ENCODE measurements at regions not wholly inside any gene's neighbourhood (a gene's known extent, or its start where the extent isn't known, plus 50 kb on each side); places are given as distances from the start of the nearest gene placed in this dataset.

DNA sequence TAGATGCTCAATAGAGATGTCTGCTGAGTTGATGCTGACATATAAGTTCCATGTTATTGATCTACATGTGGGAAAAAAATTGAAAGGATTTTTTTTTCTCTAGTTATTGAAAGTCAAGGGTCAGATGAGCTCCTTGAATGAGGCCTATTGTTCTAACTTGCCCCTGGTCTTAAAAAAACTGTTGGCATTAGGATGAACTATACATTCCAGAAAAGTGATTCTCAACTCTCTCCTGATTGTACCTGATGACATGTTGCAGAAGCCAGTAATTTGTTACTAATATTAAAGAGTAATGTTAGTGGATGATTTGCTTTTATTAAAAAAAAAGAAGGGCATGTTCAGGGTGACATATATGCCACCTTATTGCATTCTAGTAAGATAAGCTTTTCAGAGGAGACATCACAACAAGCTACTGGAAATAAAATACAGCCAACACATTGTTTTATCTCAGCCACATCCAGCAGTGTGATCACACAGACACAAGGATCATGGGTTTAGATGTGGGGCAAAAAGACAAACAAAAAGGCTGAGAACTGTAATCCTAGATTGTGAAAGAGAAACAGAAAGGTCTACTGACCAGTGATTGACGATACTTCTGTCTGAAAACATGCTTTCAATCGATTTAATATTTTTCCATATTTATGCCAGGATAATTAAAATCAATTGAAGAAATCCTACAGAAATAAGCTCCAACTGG is 1314.1 kb upstream of the C9orf72 start:
- Histone ChIP-seq H3K9me3 (ENCODE audit: control insufficient read depth, insufficient read depth, low read length) (no peaks in the 10 kb centered on the region), H3K27me3 (ENCODE audit: control insufficient read depth, insufficient read depth, low read length) (no peaks in the 10 kb centered on the region), H3K36me3 (ENCODE audit: control insufficient read depth, insufficient read depth, low read length) (no peaks in the 10 kb centered on the region), H3K4me3 (ENCODE audit: low read length) (no peak overlapping the region), H3K27ac (ENCODE audit: low read length) (no peak overlapping the region), H3K4me1 (ENCODE audit: control insufficient read depth, insufficient read depth, low read length) (no peaks in the 10 kb centered on the region)
- no peak overlapping the region for H3K4me3 Mint-ChIP-seq
- ATAC-seq (no peak), DNase-seq (no peak)
- intact Hi-C loops (cut with micrococcal nuclease), result no loop called here
- 76% methylated on average over 2 of the region's 2 CpGs for WGBS (ENCODE audit: insufficient coverage)
- peaks cover 0 to 11% of the 10 kb centered on the region in 2 donors for H3K4me1 Mint-ChIP-seq
- H3K27me3 Mint-ChIP-seq (ENCODE audit: low read depth in 2 of 2), result no peaks in the 10 kb centered on the region
- no peaks in the 10 kb centered on the region for H3K9me3 Mint-ChIP-seq
- TF ChIP-seq, protein P1, sequence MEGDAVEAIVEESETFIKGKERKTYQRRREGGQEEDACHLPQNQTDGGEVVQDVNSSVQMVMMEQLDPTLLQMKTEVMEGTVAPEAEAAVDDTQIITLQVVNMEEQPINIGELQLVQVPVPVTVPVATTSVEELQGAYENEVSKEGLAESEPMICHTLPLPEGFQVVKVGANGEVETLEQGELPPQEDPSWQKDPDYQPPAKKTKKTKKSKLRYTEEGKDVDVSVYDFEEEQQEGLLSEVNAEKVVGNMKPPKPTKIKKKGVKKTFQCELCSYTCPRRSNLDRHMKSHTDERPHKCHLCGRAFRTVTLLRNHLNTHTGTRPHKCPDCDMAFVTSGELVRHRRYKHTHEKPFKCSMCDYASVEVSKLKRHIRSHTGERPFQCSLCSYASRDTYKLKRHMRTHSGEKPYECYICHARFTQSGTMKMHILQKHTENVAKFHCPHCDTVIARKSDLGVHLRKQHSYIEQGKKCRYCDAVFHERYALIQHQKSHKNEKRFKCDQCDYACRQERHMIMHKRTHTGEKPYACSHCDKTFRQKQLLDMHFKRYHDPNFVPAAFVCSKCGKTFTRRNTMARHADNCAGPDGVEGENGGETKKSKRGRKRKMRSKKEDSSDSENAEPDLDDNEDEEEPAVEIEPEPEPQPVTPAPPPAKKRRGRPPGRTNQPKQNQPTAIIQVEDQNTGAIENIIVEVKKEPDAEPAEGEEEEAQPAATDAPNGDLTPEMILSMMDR (IDR thresholded peaks at IDR 0.05), result no peak
- no peaks in the 10 kb centered on the region for H3K36me3 Mint-ChIP-seq
- H3K27ac Mint-ChIP-seq, result no peak overlapping the region

DNA sequence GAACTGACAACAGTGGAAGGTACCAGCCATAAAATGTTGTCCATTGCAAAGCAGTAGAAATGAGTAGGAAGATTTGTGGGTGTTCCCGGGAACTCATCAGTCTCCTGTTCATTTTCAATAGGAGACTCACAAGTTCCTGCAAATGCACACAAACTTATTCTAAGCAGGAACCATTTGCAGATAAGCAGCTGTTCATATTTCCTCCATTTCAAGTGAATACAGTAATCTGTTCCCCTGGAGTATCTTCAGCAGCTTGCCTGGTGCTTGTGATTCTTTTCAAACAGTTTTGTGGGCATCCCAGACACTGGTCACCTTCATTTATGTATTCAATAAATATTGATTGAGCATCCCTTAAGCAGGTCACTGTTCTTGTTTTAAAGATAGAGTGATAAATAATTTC is 1315.5 kb upstream of the C9orf72 start:
- no peaks in the 10 kb centered on the region for H3K4me1 Mint-ChIP-seq
- Histone ChIP-seq H3K27me3 (ENCODE audit: control insufficient read depth, insufficient read depth, low read length) (no peaks in the 10 kb centered on the region), H3K9me3 (ENCODE audit: control insufficient read depth, insufficient read depth, low read length) (no peaks in the 10 kb centered on the region), H3K36me3 (ENCODE audit: control insufficient read depth, insufficient read depth, low read length) (no peaks in the 10 kb centered on the region), H3K4me3 (ENCODE audit: low read length) (no peak overlapping the region), H3K4me1 (ENCODE audit: control insufficient read depth, insufficient read depth, low read length) (no peaks in the 10 kb centered on the region), H3K27ac (ENCODE audit: low read length) (no peak overlapping the region)
- no peak overlapping the region for H3K4me3 Mint-ChIP-seq
- intact Hi-C loops (cut with micrococcal nuclease), result no loop called here
- WGBS (ENCODE audit: insufficient coverage), result 10% methylated on average over 1 of the region's 1 CpG
- no peaks in the 10 kb centered on the region for H3K36me3 Mint-ChIP-seq
- TF ChIP-seq, protein P1 (IDR thresholded peaks at IDR 0.05), result no peak
- ATAC-seq (no peak), DNase-seq (no peak)
- no peak overlapping the region for H3K27ac Mint-ChIP-seq
- no peaks in the 10 kb centered on the region for H3K27me3 Mint-ChIP-seq (ENCODE audit: low read depth in 2 of 2)
- H3K9me3 Mint-ChIP-seq, result no peaks in the 10 kb centered on the region

DNA sequence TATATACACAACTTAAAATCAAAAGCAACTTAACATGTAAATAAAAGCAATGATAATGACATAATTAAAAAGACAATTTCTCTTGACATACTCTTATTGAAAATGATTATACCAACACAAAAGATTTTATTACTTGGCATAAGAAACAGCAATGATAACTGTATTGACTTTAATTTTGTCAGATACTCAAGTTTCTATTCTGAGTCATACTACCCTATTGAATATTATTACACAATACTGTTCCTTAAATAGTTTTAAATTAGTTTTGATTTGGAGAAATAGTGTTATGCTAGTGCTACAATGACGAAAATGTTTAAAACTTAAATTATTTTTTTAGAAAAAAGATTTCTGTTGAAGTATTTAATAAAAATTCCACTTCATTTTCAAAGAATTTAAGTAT is 1319.3 kb upstream of the C9orf72 start:
- peaks cover 0 to 7% of the 10 kb centered on the region in 2 donors for H3K4me1 Mint-ChIP-seq
- H3K9me3 Mint-ChIP-seq, result no peaks in the 10 kb centered on the region
- WGBS (ENCODE audit: insufficient coverage), result no CpG with 5 or more reads among the region's 1 CpG
- no peaks in the 10 kb centered on the region for H3K27me3 Mint-ChIP-seq (ENCODE audit: low read depth in 2 of 2)
- Histone ChIP-seq H3K36me3 (ENCODE audit: control insufficient read depth, insufficient read depth, low read length) (no peaks in the 10 kb centered on the region), H3K4me1 (ENCODE audit: control insufficient read depth, insufficient read depth, low read length) (no peaks in the 10 kb centered on the region), H3K27ac (ENCODE audit: low read length) (no peak overlapping the region), H3K4me3 (ENCODE audit: low read length) (no peak overlapping the region), H3K27me3 (ENCODE audit: control insufficient read depth, insufficient read depth, low read length) (no peaks in the 10 kb centered on the region), H3K9me3 (ENCODE audit: control insufficient read depth, insufficient read depth, low read length) (no peaks in the 10 kb centered on the region)
- TF ChIP-seq, protein P1 (IDR thresholded peaks at IDR 0.05), result no peak
- H3K27ac Mint-ChIP-seq, result no peak overlapping the region
- ATAC-seq (no peak), DNase-seq (no peak)
- H3K4me3 Mint-ChIP-seq, result no peak overlapping the region
- intact Hi-C loops (cut with micrococcal nuclease), result no loop called here
- H3K36me3 Mint-ChIP-seq, result no peaks in the 10 kb centered on the region

DNA sequence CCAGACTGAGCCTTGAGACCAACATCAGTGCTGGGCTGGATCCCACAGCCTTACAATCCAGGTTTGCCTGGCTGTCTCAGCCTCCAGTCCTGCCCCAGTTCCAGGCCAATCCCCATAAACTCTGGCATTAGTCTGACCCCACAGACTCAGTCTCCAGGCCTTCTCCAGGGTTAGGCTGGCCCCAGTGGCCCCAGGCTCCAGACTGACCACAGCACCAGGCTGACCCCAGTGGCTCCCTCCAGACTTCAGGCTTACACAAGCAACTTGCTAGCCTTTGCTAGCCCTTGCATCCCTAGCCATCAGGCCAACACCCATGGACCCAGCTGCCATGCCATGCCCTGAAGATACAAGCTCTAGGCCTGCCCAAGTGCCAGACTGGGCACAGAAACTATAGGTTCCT is 1326.0 kb upstream of the C9orf72 start:
- no peak overlapping the region for H3K27ac Mint-ChIP-seq
- Histone ChIP-seq H3K4me1 (ENCODE audit: control insufficient read depth, insufficient read depth, low read length) (no peaks in the 10 kb centered on the region), H3K4me3 (ENCODE audit: low read length) (no peak overlapping the region), H3K27ac (ENCODE audit: low read length) (no peak overlapping the region), H3K36me3 (ENCODE audit: control insufficient read depth, insufficient read depth, low read length) (no peaks in the 10 kb centered on the region), H3K27me3 (ENCODE audit: control insufficient read depth, insufficient read depth, low read length) (no peaks in the 10 kb centered on the region), H3K9me3 (ENCODE audit: control insufficient read depth, insufficient read depth, low read length) (peaks cover 11% of the 10 kb centered on the region)
- H3K27me3 Mint-ChIP-seq (ENCODE audit: low read depth in 2 of 2), result no peaks in the 10 kb centered on the region
- H3K4me1 Mint-ChIP-seq, result peaks cover 0 to 19% of the 10 kb centered on the region in 2 donors
- no peak overlapping the region for H3K4me3 Mint-ChIP-seq
- TF ChIP-seq, protein P1 (IDR thresholded peaks at IDR 0.05), result no peak
- DNase-seq, result no peak
- ATAC-seq, result no peak
- intact Hi-C loops (cut with micrococcal nuclease), result no loop called here
- H3K9me3 Mint-ChIP-seq, result peaks cover 4 to 8% of the 10 kb centered on the region in 2 donors
- peaks cover 21% of the 10 kb centered on the region for H3K36me3 Mint-ChIP-seq
